ENCODE measurements at regions not wholly inside any gene's neighbourhood (a gene's known extent, or its start where the extent isn't known, plus 50 kb on each side); places are given as distances from the start of the nearest gene placed in this dataset.

DNA sequence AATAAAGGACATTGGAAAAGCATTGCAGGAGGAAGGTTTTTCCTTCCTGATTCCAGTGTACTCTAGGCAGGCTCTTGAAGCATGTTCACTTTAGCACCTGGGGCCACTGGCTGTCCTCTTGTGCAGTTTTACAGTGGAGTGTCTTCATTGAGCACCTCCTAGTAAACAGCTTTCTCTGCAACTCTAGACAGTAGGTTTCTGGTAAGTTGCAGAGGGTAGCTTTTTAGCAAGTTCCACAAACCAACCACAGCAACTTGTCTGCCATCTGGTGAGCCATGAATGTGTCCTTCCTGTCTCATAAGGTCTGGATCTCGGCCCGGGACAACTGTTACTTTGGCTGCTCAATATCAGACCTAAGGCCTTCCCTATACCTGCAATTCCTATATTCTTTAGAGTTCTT is 488.0 kb downstream of the MAN2A1 start:
- TF ChIP-seq, protein P1, sequence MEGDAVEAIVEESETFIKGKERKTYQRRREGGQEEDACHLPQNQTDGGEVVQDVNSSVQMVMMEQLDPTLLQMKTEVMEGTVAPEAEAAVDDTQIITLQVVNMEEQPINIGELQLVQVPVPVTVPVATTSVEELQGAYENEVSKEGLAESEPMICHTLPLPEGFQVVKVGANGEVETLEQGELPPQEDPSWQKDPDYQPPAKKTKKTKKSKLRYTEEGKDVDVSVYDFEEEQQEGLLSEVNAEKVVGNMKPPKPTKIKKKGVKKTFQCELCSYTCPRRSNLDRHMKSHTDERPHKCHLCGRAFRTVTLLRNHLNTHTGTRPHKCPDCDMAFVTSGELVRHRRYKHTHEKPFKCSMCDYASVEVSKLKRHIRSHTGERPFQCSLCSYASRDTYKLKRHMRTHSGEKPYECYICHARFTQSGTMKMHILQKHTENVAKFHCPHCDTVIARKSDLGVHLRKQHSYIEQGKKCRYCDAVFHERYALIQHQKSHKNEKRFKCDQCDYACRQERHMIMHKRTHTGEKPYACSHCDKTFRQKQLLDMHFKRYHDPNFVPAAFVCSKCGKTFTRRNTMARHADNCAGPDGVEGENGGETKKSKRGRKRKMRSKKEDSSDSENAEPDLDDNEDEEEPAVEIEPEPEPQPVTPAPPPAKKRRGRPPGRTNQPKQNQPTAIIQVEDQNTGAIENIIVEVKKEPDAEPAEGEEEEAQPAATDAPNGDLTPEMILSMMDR (IDR thresholded peaks at IDR 0.05): no peak
- Histone ChIP-seq H3K36me3 (ENCODE audit: insufficient read depth in 1 of 2, low read depth in 1 of 2) (no peaks in the 10 kb centered on the region), H3K4me1 (no peaks in the 10 kb centered on the region), H3K27me3 (ENCODE audit: insufficient read depth in 3 of 3, low read length in 2 of 3) (no peaks in the 10 kb centered on the region), H3K4me3 (no peak overlapping the region), H3K9me3 (no peaks in the 10 kb centered on the region), H3K27ac (no peak overlapping the region)
- DNase-seq (no peak), ATAC-seq (no peak)
- 53 to 77% (median 76%) methylated on average over 2 of the region's 2 CpGs for WGBS, 3 donors
- intact Hi-C loops (cut with DNase I): no loop called here

DNA sequence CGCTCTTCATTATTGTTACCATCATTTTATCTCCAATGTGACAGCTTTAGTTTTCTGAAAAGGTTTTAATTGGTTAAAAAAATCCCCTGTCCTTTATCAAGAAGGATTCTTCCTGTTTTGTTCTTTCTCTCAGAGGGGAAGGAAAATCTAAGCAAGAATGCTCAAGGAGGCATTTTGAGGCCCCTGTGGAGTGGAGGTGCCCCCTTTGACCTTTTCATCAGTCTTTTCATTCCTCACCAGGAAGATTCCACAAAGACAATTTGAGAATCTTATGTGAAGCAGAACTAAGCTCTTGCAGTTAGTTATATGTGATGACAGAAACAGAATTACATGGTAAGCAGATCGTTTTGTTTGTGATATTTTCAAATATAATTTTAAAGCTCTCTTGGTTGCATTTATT is 489.6 kb downstream of the MAN2A1 start:
- DNase-seq (no peak), ATAC-seq (no peak)
- H3K4me1 ChIP-seq: no peaks in the 10 kb centered on the region
- TF ChIP-seq, protein P1 (IDR thresholded peaks at IDR 0.05): no peak
- no peak overlapping the region for H3K27ac ChIP-seq
- no peaks in the 10 kb centered on the region for H3K9me3 ChIP-seq
- H3K4me3 ChIP-seq: no peak overlapping the region
- H3K27me3 ChIP-seq (ENCODE audit: insufficient read depth in 3 of 3, low read length in 2 of 3): no peaks in the 10 kb centered on the region
- intact Hi-C loops (cut with DNase I): no loop called here
- 61 to 64% (median 62%) methylated on average over 2 of the region's 2 CpGs for WGBS, 3 donors
- no peaks in the 10 kb centered on the region for H3K36me3 ChIP-seq (ENCODE audit: insufficient read depth in 1 of 2, low read depth in 1 of 2)

DNA sequence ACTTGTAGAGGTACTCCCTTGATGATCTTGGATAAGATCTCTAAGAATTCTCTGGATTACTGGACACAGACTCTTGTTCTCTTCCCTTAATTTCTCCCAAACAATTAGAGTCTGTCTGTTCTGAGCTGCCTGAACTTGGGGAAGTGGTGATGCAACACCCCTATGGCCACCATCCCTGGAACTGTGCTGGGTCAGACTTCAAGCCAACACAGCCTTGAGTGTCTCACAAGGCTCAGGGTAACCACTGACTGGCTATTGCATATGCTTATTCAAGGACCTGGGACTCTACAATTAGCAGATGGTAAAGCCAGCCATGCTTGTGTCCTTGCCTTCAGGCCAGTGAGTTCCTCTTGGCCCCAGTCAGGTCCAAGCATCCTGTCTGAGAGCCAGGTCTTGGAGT is 504.5 kb downstream of the MAN2A1 start:
- no peak overlapping the region for H3K4me3 ChIP-seq
- ATAC-seq: no peak
- no peak for DNase-seq
- TF ChIP-seq, protein P1 (IDR thresholded peaks at IDR 0.05): no peak
- H3K27ac ChIP-seq: no peak overlapping the region
- intact Hi-C loops (cut with DNase I): no loop called here
- peaks cover 2% of the 10 kb centered on the region for H3K9me3 ChIP-seq
- no peaks in the 10 kb centered on the region for H3K27me3 ChIP-seq (ENCODE audit: insufficient read depth in 3 of 3, low read length in 2 of 3)
- H3K36me3 ChIP-seq (ENCODE audit: insufficient read depth in 1 of 2, low read depth in 1 of 2): no peaks in the 10 kb centered on the region
- H3K4me1 ChIP-seq: no peaks in the 10 kb centered on the region

DNA sequence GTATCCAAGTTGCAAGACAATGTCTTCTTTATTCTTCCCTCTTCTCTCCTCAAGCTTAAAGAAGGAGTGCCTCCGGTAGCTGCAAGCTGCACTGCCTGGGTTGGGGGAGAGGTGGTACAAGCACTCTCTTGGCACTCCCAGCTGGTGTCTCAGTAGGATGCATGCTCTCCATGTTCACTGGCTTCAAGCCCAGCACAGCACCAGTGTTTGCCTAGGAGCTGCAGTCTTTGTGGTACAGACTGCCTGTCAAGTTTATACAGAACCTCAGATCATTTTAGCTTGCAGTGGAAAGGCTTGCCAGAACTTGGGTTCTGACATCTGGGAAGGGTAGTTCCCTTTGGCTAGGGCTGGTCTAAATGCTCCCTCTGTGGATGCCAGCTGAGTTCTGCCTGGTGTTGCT is 505.6 kb downstream of the MAN2A1 start:
- Histone ChIP-seq H3K9me3 (peaks cover 9% of the 10 kb centered on the region), H3K27ac (no peak overlapping the region), H3K36me3 (ENCODE audit: insufficient read depth in 1 of 2, low read depth in 1 of 2) (no peaks in the 10 kb centered on the region), H3K27me3 (ENCODE audit: insufficient read depth in 3 of 3, low read length in 2 of 3) (no peaks in the 10 kb centered on the region), H3K4me1 (no peaks in the 10 kb centered on the region), H3K4me3 (no peak overlapping the region)
- TF ChIP-seq, protein P1 (IDR thresholded peaks at IDR 0.05): no peak
- 80 to 84% (median 83%) methylated on average over 1 of the region's 1 CpG for WGBS, 3 donors
- no peak for ATAC-seq
- no peak for DNase-seq
- intact Hi-C loops (cut with DNase I): no loop called here

DNA sequence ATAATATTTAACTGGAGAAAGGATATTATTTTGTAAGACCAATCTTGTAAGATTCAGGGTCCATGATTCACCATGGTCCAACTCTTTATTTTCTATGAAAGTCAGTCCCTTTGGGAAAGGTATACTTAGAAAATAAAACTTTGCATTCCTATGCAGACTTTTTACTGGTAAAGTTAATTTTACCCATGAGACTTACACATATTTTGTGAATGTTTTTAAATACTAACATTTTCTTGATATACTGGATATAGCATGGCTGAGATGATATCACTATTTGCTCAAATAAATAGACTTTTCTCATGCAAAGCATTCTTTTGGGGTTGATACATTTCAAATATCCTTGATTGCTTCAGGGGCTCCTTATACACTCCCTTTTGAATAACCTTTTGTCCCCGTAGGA is 512.1 kb downstream of the MAN2A1 start:
- intact Hi-C loops (cut with DNase I): no loop called here
- 58 to 72% (median 63%) methylated on average over 1 of the region's 1 CpG for WGBS, 3 donors

More for the DNA sequence above, 512.1 kb downstream of the MAN2A1 start:
- DNase-seq (no peak), ATAC-seq (no peak)
- peaks cover 9% of the 10 kb centered on the region for H3K9me3 ChIP-seq
- H3K36me3 ChIP-seq (ENCODE audit: insufficient read depth in 1 of 2, low read depth in 1 of 2): no peaks in the 10 kb centered on the region
- H3K27me3 ChIP-seq (ENCODE audit: insufficient read depth in 3 of 3, low read length in 2 of 3): no peaks in the 10 kb centered on the region
- no peaks in the 10 kb centered on the region for H3K4me1 ChIP-seq
- no peak overlapping the region for H3K27ac ChIP-seq
- no peak overlapping the region for H3K4me3 ChIP-seq
- TF ChIP-seq, protein P1 (IDR thresholded peaks at IDR 0.05): no peak

All from psoas muscle (tissue), 7 donors.